Adrenal gland (tissue), 5 donors: ENCODE measurements at regions not wholly inside any gene's neighbourhood (a gene's known extent, or its start where the extent isn't known, plus 50 kb on each side); places are given as distances from the start of the nearest gene placed in this dataset.

Experiments
- POLR2A ChIP-seq, 2 donors: fragments of 450-650 bp; IDR thresholded peaks; one replicate each; pipeline ENCODE4 v1.6.1; 2017; ENCODE audit warnings: antibody characterized with exemption in 2 of 2, mild to moderate bottlenecking in 2 of 2, moderate library complexity in 1 of 2
- TF ChIP-seq, protein P1 (sequence below), 6 experiments: fragments of 450-650 bp in 4 of 6; fragments of 200-600 bp in 2 of 6; sonication (generic) in 1 of 6; IDR thresholded peaks; 1 replicate in 5 of 6; 2 replicates in 1 of 6; pipeline versions ENCODE4 v1.5.1 to v1.8.0; 2016 to 2021; ENCODE audit warnings: antibody characterized with exemption in 6 of 6, mild to moderate bottlenecking in 2 of 6, moderate library complexity in 1 of 6
- donor health status: DM: no; HTN: no; CAD: no.

DNA sequence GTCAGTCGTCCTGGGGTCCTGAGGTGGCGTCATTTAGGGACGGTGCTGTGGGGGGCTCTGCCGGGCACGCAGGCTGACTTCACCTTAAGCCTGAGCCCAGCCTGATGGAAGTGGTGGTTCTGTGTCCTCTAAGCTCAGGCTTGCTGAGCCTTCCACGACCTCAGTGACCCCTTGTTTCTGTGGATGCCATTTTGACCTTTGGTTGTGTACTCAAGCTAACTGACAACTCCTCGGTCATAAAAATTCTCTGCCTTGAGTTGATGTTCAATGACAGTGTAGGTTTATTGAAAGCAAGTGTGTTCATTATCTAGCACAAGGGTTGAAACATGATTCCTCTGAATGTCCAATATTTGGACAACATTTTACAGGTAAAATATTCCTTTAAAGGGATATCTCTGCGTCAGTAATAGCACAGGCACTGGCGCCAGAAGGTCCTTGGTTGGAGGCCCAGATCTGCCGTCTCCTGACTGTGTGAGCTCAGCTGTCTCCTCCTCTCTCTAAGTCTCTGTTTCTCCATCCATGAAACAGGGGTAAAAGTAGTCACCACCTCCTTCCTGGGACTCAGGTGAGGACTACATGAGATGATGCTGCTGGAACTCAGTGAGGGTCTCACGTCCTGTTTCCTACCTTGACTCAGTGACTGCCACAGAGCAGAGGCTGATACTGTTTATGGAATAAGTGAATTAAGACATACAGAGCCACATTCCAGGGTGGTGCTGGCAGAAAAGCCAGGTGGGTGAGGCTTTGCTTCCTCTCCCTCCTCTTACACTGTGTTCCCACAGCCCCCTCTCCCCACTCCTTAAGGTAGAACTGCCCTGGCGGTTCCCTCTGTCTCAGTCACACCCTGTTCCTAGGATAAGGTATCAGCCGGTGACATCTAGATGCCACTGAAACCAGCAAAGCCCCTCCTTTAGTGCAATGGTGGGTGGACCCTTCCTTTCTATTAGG, 75.7 kb downstream of the IRF8 start:
- TF ChIP-seq, protein P1, sequence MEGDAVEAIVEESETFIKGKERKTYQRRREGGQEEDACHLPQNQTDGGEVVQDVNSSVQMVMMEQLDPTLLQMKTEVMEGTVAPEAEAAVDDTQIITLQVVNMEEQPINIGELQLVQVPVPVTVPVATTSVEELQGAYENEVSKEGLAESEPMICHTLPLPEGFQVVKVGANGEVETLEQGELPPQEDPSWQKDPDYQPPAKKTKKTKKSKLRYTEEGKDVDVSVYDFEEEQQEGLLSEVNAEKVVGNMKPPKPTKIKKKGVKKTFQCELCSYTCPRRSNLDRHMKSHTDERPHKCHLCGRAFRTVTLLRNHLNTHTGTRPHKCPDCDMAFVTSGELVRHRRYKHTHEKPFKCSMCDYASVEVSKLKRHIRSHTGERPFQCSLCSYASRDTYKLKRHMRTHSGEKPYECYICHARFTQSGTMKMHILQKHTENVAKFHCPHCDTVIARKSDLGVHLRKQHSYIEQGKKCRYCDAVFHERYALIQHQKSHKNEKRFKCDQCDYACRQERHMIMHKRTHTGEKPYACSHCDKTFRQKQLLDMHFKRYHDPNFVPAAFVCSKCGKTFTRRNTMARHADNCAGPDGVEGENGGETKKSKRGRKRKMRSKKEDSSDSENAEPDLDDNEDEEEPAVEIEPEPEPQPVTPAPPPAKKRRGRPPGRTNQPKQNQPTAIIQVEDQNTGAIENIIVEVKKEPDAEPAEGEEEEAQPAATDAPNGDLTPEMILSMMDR (IDR thresholded peaks at IDR 0.05) = no peak
- TF ChIP-seq POLR2A (IDR thresholded peaks at IDR 0.05) = no peak
